ENCODE measurements at regions not wholly inside any gene's neighbourhood (a gene's known extent, or its start where the extent isn't known, plus 50 kb on each side); places are given as distances from the start of the nearest gene placed in this dataset.
"Not testable (repeated sequence)": the region's sequence is repeated elsewhere in the genome, so short reads cannot be mapped to it uniquely, and the experiment has no call there.

DNA sequence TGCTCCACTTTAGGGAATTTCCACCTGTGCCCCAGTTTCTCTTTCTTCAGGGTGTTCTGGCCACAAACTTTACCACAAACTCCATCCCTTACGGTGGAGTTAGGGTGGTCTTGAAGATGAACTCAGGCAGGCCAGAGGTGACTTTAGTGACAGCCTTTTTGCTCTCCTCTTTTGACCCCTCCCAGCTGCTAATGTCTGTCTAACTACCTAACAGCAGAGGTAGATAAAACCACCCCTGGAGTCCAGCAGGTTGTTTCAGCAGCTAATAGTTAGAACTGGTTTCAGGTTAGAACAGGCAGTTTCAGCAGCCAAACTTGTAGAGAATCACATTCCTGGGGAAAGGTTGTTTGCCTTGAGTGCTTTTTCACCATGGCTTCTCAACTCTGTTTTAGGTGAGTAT lies 971.3 kb upstream of the CDH18 start:
- 74% methylated on average over 1 of the region's 1 CpG; no CpG with 5 or more reads in 1 of the 2 donors for WGBS, 2 donors (ENCODE audit: low coverage in 1 of 2)
- Histone ChIP-seq H3K4me3 (no peak overlapping the region), H3K36me3 (no peaks in the 10 kb centered on the region), H3K27ac (no peak overlapping the region), H3K9me3 (peaks cover 4 to 5% of the 10 kb centered on the region in 2 donors), H3K4me1 (no peaks in the 10 kb centered on the region), H3K27me3 (no peaks in the 10 kb centered on the region)
- intact Hi-C loops (cut with DNase I; ENCODE audit: low total_unique reads) (no loop called here), in situ Hi-C loops (cut with MboI; ENCODE audit: low pct_ligation_motif_present in 1 of 4, low pct_unique_long_range_greater_than_20kb in 1 of 4, low sequenced_read_pairs in 3 of 4) (no loop called here)
- DNase-seq: no peak
- TF ChIP-seq POLR2AphosphoS5 (IDR thresholded peaks at IDR 0.05): no peak
- TF ChIP-seq EP300 (IDR thresholded peaks at IDR 0.05; ENCODE audit: low read depth): no peak
- no peak for TF ChIP-seq POLR2A (IDR thresholded peaks at IDR 0.05)
- TF ChIP-seq CTCF (IDR thresholded peaks at IDR 0.05): no peak

GRCh38 chr5:20958641-20959040 lies 970.6 kb upstream of the CDH18 start:
- 82 to 85% methylated on average over 5 of the region's 5 CpGs for WGBS, 2 donors (ENCODE audit: low coverage in 1 of 2)
- DNase-seq: no peak

GRCh38 chr5:20956134-20956533 lies 968.1 kb upstream of the CDH18 start:
- Histone ChIP-seq H3K4me3 (no peak overlapping the region), H3K27me3 (no peaks in the 10 kb centered on the region), H3K27ac (no peak overlapping the region), H3K4me1 (no peaks in the 10 kb centered on the region), H3K9me3 (peaks cover 4 to 5% of the 10 kb centered on the region in 2 donors), H3K36me3 (no peaks in the 10 kb centered on the region)
- no peak for DNase-seq
- in situ Hi-C loops (cut with MboI; ENCODE audit: low pct_ligation_motif_present in 1 of 4, low pct_unique_long_range_greater_than_20kb in 1 of 4, low sequenced_read_pairs in 3 of 4): no loop called here
- TF ChIP-seq POLR2A (IDR thresholded peaks at IDR 0.05) (no peak), POLR2AphosphoS5 (IDR thresholded peaks at IDR 0.05) (no peak), EP300 (IDR thresholded peaks at IDR 0.05; ENCODE audit: low read depth) (no peak), CTCF (IDR thresholded peaks at IDR 0.05) (no peak)
- 69 to 77% methylated on average over 2 of the region's 2 CpGs for WGBS, 2 donors (ENCODE audit: low coverage in 1 of 2)
- intact Hi-C loops (cut with DNase I; ENCODE audit: low total_unique reads): no loop called here

More at GRCh38 chr5:20958641-20959040, 970.6 kb upstream of the CDH18 start:
- H3K4me3 ChIP-seq: no peak overlapping the region
- in situ Hi-C loops (cut with MboI; ENCODE audit: low pct_ligation_motif_present in 1 of 4, low pct_unique_long_range_greater_than_20kb in 1 of 4, low sequenced_read_pairs in 3 of 4): no loop called here
- H3K27ac ChIP-seq: no peak overlapping the region
- H3K4me1 ChIP-seq: no peaks in the 10 kb centered on the region
- no peaks in the 10 kb centered on the region for H3K36me3 ChIP-seq
- intact Hi-C loops (cut with DNase I; ENCODE audit: low total_unique reads): no loop called here
- H3K27me3 ChIP-seq: no peaks in the 10 kb centered on the region
- TF ChIP-seq POLR2AphosphoS5 (IDR thresholded peaks at IDR 0.05): no peak
- TF ChIP-seq CTCF (IDR thresholded peaks at IDR 0.05): no peak
- no peak for TF ChIP-seq EP300 (IDR thresholded peaks at IDR 0.05; ENCODE audit: low read depth)
- no peak for TF ChIP-seq POLR2A (IDR thresholded peaks at IDR 0.05)
- H3K9me3 ChIP-seq: peaks cover 4 to 5% of the 10 kb centered on the region in 2 donors

DNA sequence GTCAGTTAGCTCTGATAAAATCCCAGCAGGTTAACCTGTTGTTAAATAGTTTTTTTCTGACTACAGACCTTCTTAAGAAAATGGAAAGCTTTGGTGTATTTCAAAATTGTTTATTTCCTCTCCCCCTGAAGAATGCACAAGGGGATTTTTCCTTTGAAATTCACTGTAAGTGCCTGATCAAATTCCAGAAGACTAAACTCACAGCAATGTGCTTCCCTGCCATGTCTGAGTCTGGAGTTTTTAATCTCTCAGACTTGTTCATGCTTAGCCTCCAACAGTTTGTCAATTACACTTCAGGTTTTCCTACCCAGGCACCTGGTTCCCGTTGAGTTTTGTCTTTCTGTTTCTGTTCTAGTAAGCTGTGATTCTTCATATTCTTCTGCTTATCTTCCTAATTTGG lies 961.6 kb upstream of the CDH18 start:
- no peak for DNase-seq
- WGBS, 2 donors (ENCODE audit: low coverage in 1 of 2): 30 to 57% methylated on average over 1 of the region's 1 CpG
- no peaks in the 10 kb centered on the region for H3K27me3 ChIP-seq
- H3K27ac ChIP-seq: no peak overlapping the region
- intact Hi-C loops (cut with DNase I; ENCODE audit: low total_unique reads): no loop called here
- H3K4me3 ChIP-seq: no peak overlapping the region
- no peaks in the 10 kb centered on the region for H3K36me3 ChIP-seq
- TF ChIP-seq POLR2A (IDR thresholded peaks at IDR 0.05): no peak
- TF ChIP-seq POLR2AphosphoS5 (IDR thresholded peaks at IDR 0.05): no peak
- TF ChIP-seq CTCF (IDR thresholded peaks at IDR 0.05): no peak
- no peak for TF ChIP-seq EP300 (IDR thresholded peaks at IDR 0.05; ENCODE audit: low read depth)
- H3K9me3 ChIP-seq: peaks cover 0 to under 1% of the 10 kb centered on the region in 2 donors
- in situ Hi-C loops (cut with MboI; ENCODE audit: low pct_ligation_motif_present in 1 of 4, low pct_unique_long_range_greater_than_20kb in 1 of 4, low sequenced_read_pairs in 3 of 4): no loop called here
- no peaks in the 10 kb centered on the region for H3K4me1 ChIP-seq

DNA sequence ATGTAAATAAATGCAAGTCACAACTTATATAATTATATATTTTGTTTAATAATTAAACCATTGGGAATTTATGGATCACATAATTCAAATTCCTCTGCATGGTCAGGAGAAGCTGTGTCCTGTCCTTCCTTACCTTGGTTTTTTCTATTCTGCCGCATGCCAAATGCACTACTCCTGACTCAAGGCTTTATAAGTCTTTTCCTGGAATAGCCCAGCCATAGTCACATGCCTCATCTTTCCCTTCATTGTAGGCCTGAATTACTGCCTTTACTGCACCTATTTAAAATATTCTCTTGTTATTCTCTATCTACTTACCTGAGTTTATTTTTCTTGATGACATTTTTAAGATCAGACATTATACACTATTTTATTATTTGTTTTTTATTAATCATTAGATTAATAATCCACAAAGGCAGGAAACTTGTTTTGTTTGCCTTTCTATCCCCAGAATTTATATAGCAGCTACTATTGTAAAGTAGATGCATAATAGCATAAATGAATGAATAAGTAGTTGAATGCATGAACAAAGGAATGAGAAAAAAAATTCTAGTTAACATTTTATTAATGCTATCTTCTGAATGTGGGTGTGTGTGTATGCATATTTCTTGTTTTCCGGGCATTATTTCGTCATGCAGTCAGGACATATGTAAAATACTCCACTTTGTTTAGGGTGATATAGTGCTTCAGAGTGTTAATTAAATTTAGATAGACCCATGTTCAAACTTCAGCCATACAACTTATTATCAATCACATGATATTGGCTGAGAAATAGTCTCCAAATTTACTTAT lies 955.4 kb upstream of the CDH18 start:
- in situ Hi-C loops (cut with MboI; ENCODE audit: low pct_ligation_motif_present in 1 of 4, low pct_unique_long_range_greater_than_20kb in 1 of 4, low sequenced_read_pairs in 3 of 4); intact Hi-C loops (cut with DNase I; ENCODE audit: low total_unique reads): not testable (repeated sequence)

GRCh38 chr5:20942603-20943002 lies 954.6 kb upstream of the CDH18 start:
- WGBS, 2 donors (ENCODE audit: low coverage in 1 of 2): 76 to 77% methylated on average over 3 to 4 of the region's 4 CpGs
- H3K4me1 ChIP-seq; in situ Hi-C loops (cut with MboI; ENCODE audit: low pct_ligation_motif_present in 1 of 4, low pct_unique_long_range_greater_than_20kb in 1 of 4, low sequenced_read_pairs in 3 of 4); H3K36me3 ChIP-seq; H3K27me3 ChIP-seq; H3K4me3 ChIP-seq; DNase-seq; H3K27ac ChIP-seq; intact Hi-C loops (cut with DNase I; ENCODE audit: low total_unique reads); H3K9me3 ChIP-seq: not testable (repeated sequence)

More for the DNA sequence above, 955.4 kb upstream of the CDH18 start:
- WGBS, 2 donors (ENCODE audit: low coverage in 1 of 2): 75 to 77% methylated on average over 3 of the region's 3 CpGs
- not testable (repeated sequence) for H3K27me3 ChIP-seq, H3K4me3 ChIP-seq, H3K9me3 ChIP-seq, H3K36me3 ChIP-seq, H3K27ac ChIP-seq, DNase-seq, H3K4me1 ChIP-seq

- in situ Hi-C loops (cut with MboI; ENCODE audit: low pct_ligation_motif_present in 1 of 4, low pct_unique_long_range_greater_than_20kb in 1 of 4, low sequenced_read_pairs in 3 of 4): not testable (repeated sequence)
Observed at GRCh38 chr5:20940786-20941185, 952.8 kb upstream of the CDH18 start.

More at GRCh38 chr5:20940786-20941185, 952.8 kb upstream of the CDH18 start:
- WGBS, 2 donors (ENCODE audit: low coverage in 1 of 2): 0 to 81% methylated on average over 1 to 4 of the region's 4 CpGs
- DNase-seq; H3K36me3 ChIP-seq; intact Hi-C loops (cut with DNase I; ENCODE audit: low total_unique reads); H3K4me1 ChIP-seq; H3K4me3 ChIP-seq; H3K27me3 ChIP-seq; H3K9me3 ChIP-seq; H3K27ac ChIP-seq: not testable (repeated sequence)

Data from transverse colon (tissue), 4 donors.